ENCODE measurements at regions not wholly inside any gene's neighbourhood (a gene's known extent, or its start where the extent isn't known, plus 50 kb on each side); places are given as distances from the start of the nearest gene placed in this dataset.

- Histone ChIP-seq H3K9ac (ENCODE audit: control insufficient read depth, extremely low read depth, insufficient read depth, low read length) (no peak overlapping the region), H3K27me3 (ENCODE audit: control insufficient read depth, extremely low read depth, insufficient read depth, low read length) (peaks cover 16% of the 10 kb centered on the region), H4K20me1 (ENCODE audit: control insufficient read depth, extremely low read depth, insufficient read depth, low read length) (no peaks in the 10 kb centered on the region), H3K9me1 (ENCODE audit: control insufficient read depth, extremely low read depth, insufficient read depth, low read length) (no peaks in the 10 kb centered on the region), H2AFZ (ENCODE audit: control insufficient read depth, low read length) (no peak overlapping the region), H3K4me3 (ENCODE audit: control insufficient read depth in 2 of 3, extremely low read depth in 1 of 3, insufficient read depth in 2 of 3, low read depth in 1 of 3, low read length in 3 of 3) (no peak overlapping the region), H3K9me3 (ENCODE audit: control insufficient read depth, low read depth, low read length) (no peaks in the 10 kb centered on the region), H3K4me2 (ENCODE audit: control insufficient read depth, extremely low read depth, insufficient read depth, low read depth, low read length) (peak overlapping the region; percentile 20), H3K79me2 (ENCODE audit: control insufficient read depth, insufficient read depth, low read length) (no peaks in the 10 kb centered on the region), H3K36me3 (ENCODE audit: control insufficient read depth in 2 of 2, extremely low read depth in 1 of 2, insufficient read depth in 2 of 2, low read length in 2 of 2) (no peaks in the 10 kb centered on the region), H3K27ac (ENCODE audit: control insufficient read depth, insufficient read depth, low read length) (no peak overlapping the region), H3K4me1 (ENCODE audit: control insufficient read depth, extremely low read depth, insufficient read depth, low read length) (peaks cover 29% of the 10 kb centered on the region)
- FAIRE-seq = peak; percentile 89
- dilution Hi-C loops (cut with MboI; ENCODE audit: extremely low pct_ligation_motif_present, low sequenced_read_pairs) = no loop called here
- peak; percentile 53 for DNase-seq (ENCODE audit: low read depth, low spot score)
- TF ChIP-seq EZH2 (IDR thresholded peaks at IDR 0.05; ENCODE audit: low read length) (no peak), CTCF (optimal IDR thresholded peaks at IDR 0.05 in 1 of 3, IDR thresholded peaks at IDR 0.05 in 1 of 3, conservative IDR thresholded peaks at IDR 0.05 in 1 of 3; ENCODE audit: extremely low read depth in 1 of 3, insufficient read depth in 2 of 3, low read length in 3 of 3) (no peak)
Measured at GRCh38 chr7:132028144-132028920, 471.9 kb upstream of the PODXL start.

DNA sequence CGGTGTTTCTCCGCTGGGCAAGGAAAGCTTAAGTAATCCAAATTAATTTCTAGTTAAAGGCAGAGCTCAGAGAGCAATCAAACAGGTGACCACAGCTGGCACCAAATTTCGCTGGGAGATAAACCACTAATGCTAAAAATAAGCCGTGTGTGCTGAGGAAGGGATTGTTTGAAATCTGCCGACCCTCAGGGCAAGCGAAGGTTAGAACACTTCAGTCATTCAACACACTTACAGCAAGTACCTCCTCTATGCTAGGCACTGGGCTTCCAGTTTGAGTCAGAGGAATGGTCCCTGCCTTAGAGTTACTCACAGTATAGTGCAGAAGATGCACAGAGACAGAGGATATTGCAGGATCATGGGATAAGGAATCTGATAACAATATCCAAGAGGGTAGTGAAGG lies 467.9 kb upstream of the PODXL start:
- dilution Hi-C loops (cut with MboI; ENCODE audit: extremely low pct_ligation_motif_present, low sequenced_read_pairs) = no loop called here
- no peak overlapping the region for H3K4me2 ChIP-seq (ENCODE audit: control insufficient read depth, extremely low read depth, insufficient read depth, low read depth, low read length)
- DNase-seq (ENCODE audit: low read depth, low spot score) (no peak), FAIRE-seq (no peak)
- peaks cover 17% of the 10 kb centered on the region for H3K27me3 ChIP-seq (ENCODE audit: control insufficient read depth, extremely low read depth, insufficient read depth, low read length)
- peaks cover 10% of the 10 kb centered on the region for H3K4me1 ChIP-seq (ENCODE audit: control insufficient read depth, extremely low read depth, insufficient read depth, low read length)
- H3K4me3 ChIP-seq (ENCODE audit: control insufficient read depth in 2 of 3, extremely low read depth in 1 of 3, insufficient read depth in 2 of 3, low read depth in 1 of 3, low read length in 3 of 3) = no peak overlapping the region
- no peaks in the 10 kb centered on the region for H3K79me2 ChIP-seq (ENCODE audit: control insufficient read depth, insufficient read depth, low read length)
- no peaks in the 10 kb centered on the region for H3K36me3 ChIP-seq (ENCODE audit: control insufficient read depth in 2 of 2, extremely low read depth in 1 of 2, insufficient read depth in 2 of 2, low read length in 2 of 2)
- TF ChIP-seq CTCF (optimal IDR thresholded peaks at IDR 0.05 in 1 of 3, IDR thresholded peaks at IDR 0.05 in 1 of 3, conservative IDR thresholded peaks at IDR 0.05 in 1 of 3; ENCODE audit: extremely low read depth in 1 of 3, insufficient read depth in 2 of 3, low read length in 3 of 3) = no peak
- TF ChIP-seq EZH2 (IDR thresholded peaks at IDR 0.05; ENCODE audit: low read length) = no peak
- no peak overlapping the region for H3K9ac ChIP-seq (ENCODE audit: control insufficient read depth, extremely low read depth, insufficient read depth, low read length)
- no peaks in the 10 kb centered on the region for H3K9me3 ChIP-seq (ENCODE audit: control insufficient read depth, low read depth, low read length)
- no peaks in the 10 kb centered on the region for H4K20me1 ChIP-seq (ENCODE audit: control insufficient read depth, extremely low read depth, insufficient read depth, low read length)
- H3K9me1 ChIP-seq (ENCODE audit: control insufficient read depth, extremely low read depth, insufficient read depth, low read length) = no peaks in the 10 kb centered on the region
- H3K27ac ChIP-seq (ENCODE audit: control insufficient read depth, insufficient read depth, low read length) = no peak overlapping the region
- H2AFZ ChIP-seq (ENCODE audit: control insufficient read depth, low read length) = no peak overlapping the region
